ENCODE measurements at regions not wholly inside any gene's neighbourhood (a gene's known extent, or its start where the extent isn't known, plus 50 kb on each side); places are given as distances from the start of the nearest gene placed in this dataset.

DNA sequence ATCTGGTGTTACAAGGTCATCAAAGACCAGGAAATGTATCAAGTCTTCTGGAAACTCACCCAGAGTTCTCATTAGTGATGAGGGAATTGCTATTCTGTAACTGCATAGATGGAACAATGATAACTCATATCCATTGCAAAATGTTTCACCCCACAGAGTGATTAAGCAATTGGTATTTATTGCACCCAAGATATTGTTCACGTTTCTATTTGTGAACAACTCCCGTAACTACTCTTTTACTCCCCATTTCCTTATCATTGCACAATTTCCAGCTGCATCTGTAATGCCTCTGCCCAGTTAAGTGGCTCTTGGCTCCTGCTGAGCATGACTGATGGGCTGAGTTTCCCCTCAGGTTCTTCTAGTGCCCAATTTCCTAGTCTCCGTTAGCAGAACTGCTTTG is 108.7 kb upstream of the PRICKLE1 start:
- DNase-seq (ENCODE audit: low spot score) (no peak), ATAC-seq (ENCODE audit: low read depth) (peak; percentile 91)
- TF ChIP-seq, protein P1, sequence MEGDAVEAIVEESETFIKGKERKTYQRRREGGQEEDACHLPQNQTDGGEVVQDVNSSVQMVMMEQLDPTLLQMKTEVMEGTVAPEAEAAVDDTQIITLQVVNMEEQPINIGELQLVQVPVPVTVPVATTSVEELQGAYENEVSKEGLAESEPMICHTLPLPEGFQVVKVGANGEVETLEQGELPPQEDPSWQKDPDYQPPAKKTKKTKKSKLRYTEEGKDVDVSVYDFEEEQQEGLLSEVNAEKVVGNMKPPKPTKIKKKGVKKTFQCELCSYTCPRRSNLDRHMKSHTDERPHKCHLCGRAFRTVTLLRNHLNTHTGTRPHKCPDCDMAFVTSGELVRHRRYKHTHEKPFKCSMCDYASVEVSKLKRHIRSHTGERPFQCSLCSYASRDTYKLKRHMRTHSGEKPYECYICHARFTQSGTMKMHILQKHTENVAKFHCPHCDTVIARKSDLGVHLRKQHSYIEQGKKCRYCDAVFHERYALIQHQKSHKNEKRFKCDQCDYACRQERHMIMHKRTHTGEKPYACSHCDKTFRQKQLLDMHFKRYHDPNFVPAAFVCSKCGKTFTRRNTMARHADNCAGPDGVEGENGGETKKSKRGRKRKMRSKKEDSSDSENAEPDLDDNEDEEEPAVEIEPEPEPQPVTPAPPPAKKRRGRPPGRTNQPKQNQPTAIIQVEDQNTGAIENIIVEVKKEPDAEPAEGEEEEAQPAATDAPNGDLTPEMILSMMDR (IDR thresholded peaks at IDR 0.05; ENCODE audit: poor library complexity, severe bottlenecking) = no peak
- H3K27ac ChIP-seq (ENCODE audit: poor library complexity, severe bottlenecking) = peak overlapping the region; percentile 57
- H3K27me3 ChIP-seq (ENCODE audit: insufficient read depth, poor library complexity, severe bottlenecking) = no peaks in the 10 kb centered on the region
- no peaks in the 10 kb centered on the region for H3K9me3 ChIP-seq (ENCODE audit: severe bottlenecking)
- H3K4me1 ChIP-seq (ENCODE audit: insufficient read depth, poor library complexity, severe bottlenecking) = peaks cover 9% of the 10 kb centered on the region
- no peak overlapping the region for H3K4me3 ChIP-seq (ENCODE audit: severe bottlenecking)
- H3K36me3 ChIP-seq (ENCODE audit: low read depth) = no peaks in the 10 kb centered on the region

DNA sequence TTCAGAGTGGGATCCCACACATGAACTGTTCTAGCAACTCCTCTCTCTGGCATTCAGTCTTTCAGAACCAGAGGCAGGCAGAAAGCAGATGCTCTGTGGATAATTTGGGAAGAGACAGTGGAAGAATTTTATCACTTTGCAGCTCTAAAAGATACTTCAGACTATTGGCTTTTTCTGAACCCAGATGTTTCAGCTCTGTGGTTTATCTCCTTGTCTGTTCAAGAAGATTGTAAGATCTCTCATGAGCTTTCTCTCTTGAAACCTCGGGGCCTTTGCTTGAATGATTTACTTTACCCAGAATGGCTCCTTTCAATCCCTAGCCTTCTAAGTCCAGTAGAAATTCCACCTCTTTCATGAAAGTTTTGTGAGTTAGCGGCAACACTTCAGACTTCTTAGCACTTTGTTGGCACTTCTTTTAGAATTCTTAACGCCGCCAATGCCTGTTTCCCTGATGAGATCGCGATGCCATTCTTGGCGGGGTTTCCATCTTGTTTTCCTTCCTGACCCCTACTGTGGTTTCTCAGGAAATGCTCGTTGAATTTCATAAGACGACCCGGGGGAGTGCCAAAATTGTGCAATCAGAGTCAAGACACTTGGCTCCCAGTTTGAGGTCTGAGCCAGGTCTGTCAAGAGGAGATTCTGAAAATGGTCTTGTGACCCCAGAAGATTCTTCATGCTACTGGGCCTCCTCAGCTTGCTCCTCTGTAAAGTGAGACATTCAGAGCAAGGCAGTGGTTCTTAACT is 107.0 kb upstream of the PRICKLE1 start:
- no peak overlapping the region for H3K27ac ChIP-seq (ENCODE audit: poor library complexity, severe bottlenecking)
- ATAC-seq (ENCODE audit: low read depth) = no peak

DNA sequence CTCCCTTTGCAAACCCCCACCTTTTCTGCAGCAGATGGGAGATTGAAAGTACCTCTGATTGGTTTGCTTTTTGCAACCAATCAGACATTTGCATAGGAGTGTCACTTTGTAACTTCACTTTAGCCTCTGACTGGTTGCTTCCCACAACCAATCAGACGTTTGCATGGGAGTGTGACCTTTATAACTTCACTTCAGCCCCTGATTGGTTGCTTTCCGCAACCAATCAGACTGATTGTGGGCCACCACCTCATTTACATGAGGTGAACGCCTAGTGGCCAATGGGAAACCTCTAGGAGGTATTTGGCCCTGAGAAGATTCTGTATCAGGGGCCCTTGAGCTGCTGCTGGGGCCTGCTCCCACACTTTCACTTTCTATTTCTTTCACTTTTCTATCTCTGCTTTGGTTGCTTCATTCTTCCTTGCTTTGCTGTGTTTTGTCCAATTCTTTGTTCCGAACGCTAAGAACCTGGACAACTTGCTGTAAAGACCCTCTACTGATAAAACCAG is 106.0 kb upstream of the PRICKLE1 start:
- Histone ChIP-seq H3K27me3 (ENCODE audit: insufficient read depth, poor library complexity, severe bottlenecking) (no peaks in the 10 kb centered on the region), H3K4me1 (ENCODE audit: insufficient read depth, poor library complexity, severe bottlenecking) (peaks cover 9% of the 10 kb centered on the region), H3K4me3 (ENCODE audit: severe bottlenecking) (no peak overlapping the region), H3K9me3 (ENCODE audit: severe bottlenecking) (no peaks in the 10 kb centered on the region), H3K36me3 (ENCODE audit: low read depth) (no peaks in the 10 kb centered on the region), H3K27ac (ENCODE audit: poor library complexity, severe bottlenecking) (no peak overlapping the region)
- ATAC-seq (ENCODE audit: low read depth) = no peak
- TF ChIP-seq, protein P1 (IDR thresholded peaks at IDR 0.05; ENCODE audit: poor library complexity, severe bottlenecking) = no peak
- DNase-seq (ENCODE audit: low spot score) = no peak

More for the DNA sequence above, 107.0 kb upstream of the PRICKLE1 start:
- H3K9me3 ChIP-seq (ENCODE audit: severe bottlenecking) = no peaks in the 10 kb centered on the region
- H3K36me3 ChIP-seq (ENCODE audit: low read depth) = no peaks in the 10 kb centered on the region
- peaks cover 9% of the 10 kb centered on the region for H3K4me1 ChIP-seq (ENCODE audit: insufficient read depth, poor library complexity, severe bottlenecking)
- TF ChIP-seq, protein P1 (IDR thresholded peaks at IDR 0.05; ENCODE audit: poor library complexity, severe bottlenecking) = no peak
- no peak overlapping the region for H3K4me3 ChIP-seq (ENCODE audit: severe bottlenecking)
- H3K27me3 ChIP-seq (ENCODE audit: insufficient read depth, poor library complexity, severe bottlenecking) = no peaks in the 10 kb centered on the region
- DNase-seq (ENCODE audit: low spot score) = no peak

DNA sequence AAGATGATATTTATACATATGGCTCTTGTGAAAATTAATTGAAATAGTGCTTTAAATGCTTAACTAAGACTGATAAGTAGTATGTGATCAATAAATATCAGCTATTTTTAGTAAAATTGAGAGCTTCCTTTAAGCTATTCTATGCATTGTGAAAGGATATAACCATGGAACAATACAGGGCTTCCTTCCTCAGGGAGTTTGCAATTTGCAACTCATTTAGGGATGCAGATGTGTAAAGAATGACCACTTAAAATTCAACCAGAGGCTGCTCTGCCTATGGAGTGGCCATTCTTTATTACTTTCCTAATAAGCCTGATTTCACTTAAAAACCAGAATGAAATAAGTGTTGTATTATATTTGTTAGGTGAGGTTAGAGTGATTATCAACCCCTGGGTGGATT is 103.2 kb upstream of the PRICKLE1 start:
- Histone ChIP-seq H3K9me3 (ENCODE audit: severe bottlenecking) (no peaks in the 10 kb centered on the region), H3K27ac (ENCODE audit: poor library complexity, severe bottlenecking) (no peak overlapping the region), H3K36me3 (ENCODE audit: low read depth) (no peaks in the 10 kb centered on the region), H3K27me3 (ENCODE audit: insufficient read depth, poor library complexity, severe bottlenecking) (no peaks in the 10 kb centered on the region), H3K4me3 (ENCODE audit: severe bottlenecking) (no peak overlapping the region), H3K4me1 (ENCODE audit: insufficient read depth, poor library complexity, severe bottlenecking) (peaks cover 1% of the 10 kb centered on the region)
- TF ChIP-seq, protein P1 (IDR thresholded peaks at IDR 0.05; ENCODE audit: poor library complexity, severe bottlenecking) = no peak
- ATAC-seq (ENCODE audit: low read depth) = no peak
- no peak for DNase-seq (ENCODE audit: low spot score)

DNA sequence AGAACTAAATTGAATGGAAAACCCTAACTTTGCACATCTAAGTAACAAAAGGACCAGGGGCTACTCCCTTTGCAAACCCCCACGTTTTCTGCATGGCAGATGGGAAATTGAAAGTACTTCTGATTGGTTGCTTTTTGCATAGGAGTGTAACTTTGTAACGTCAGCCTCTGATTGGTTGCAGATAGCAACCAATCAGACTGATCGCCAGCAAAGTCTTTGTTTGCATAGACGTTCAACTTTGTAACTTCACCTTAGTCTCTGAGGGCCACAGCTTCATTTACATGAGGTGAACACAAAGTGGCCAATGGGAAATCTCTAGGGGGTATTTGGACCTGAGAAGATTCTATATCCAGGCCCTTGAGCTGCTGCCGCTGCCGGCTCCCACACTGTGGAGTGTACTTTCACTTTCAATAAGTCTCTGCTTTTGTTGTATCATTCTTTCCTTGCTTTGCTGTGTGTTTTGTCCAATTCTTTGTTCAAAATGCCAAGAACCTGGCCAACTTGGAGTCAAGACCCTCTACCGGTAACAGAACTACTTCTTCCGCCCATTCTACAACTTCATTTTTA is 102.5 kb upstream of the PRICKLE1 start:
- Histone ChIP-seq H3K27me3 (ENCODE audit: insufficient read depth, poor library complexity, severe bottlenecking) (no peaks in the 10 kb centered on the region), H3K36me3 (ENCODE audit: low read depth) (no peaks in the 10 kb centered on the region), H3K27ac (ENCODE audit: poor library complexity, severe bottlenecking) (no peak overlapping the region), H3K4me1 (ENCODE audit: insufficient read depth, poor library complexity, severe bottlenecking) (no peaks in the 10 kb centered on the region), H3K9me3 (ENCODE audit: severe bottlenecking) (no peaks in the 10 kb centered on the region), H3K4me3 (ENCODE audit: severe bottlenecking) (no peak overlapping the region)
- ATAC-seq (ENCODE audit: low read depth) (no peak), DNase-seq (ENCODE audit: low spot score) (no peak)
- TF ChIP-seq, protein P1 (IDR thresholded peaks at IDR 0.05; ENCODE audit: poor library complexity, severe bottlenecking) = no peak
